Naive thymus-derived CD4-positive, alpha-beta T cell (primary cell): ENCODE measurements at regions not wholly inside any gene's neighbourhood (a gene's known extent, or its start where the extent isn't known, plus 50 kb on each side); places are given as distances from the start of the nearest gene placed in this dataset.

Source experiments
- ATAC-seq: fragments of 150-1000 bp; cut with Tn5 transposase; 2 replicates; pipeline ENCODE4 v1.10.0; 2021; ENCODE audit warnings: mild to moderate bottlenecking, moderate library complexity
- CTCF ChIA-PET: fragments of 350-600 bp; sonication (Branson Sonifier 250); formaldehyde crosslinking; loops from one replicate; lab custom pipeline; 2021; ENCODE audit warnings: antibody characterized with exemption; lab: Charles Lee
- POLR2A ChIA-PET: fragments of 350-600 bp; sonication (Branson Sonifier 250); formaldehyde crosslinking; loops from one replicate; lab custom pipeline; 2021; ENCODE audit warnings: antibody characterized with exemption, inconsistent platforms; lab: Charles Lee
- DNase-seq, 9 donors: peaks; one replicate each; pipeline versions ENCODE4 v3.0.0 to v3.0.0-alpha.2; 2020 to 2022; ENCODE audit warnings: mixed read lengths in 1 of 9
- H3K27ac ChIP-seq: one replicate; pipeline ENCODE4 v1.7.0; 2013; ENCODE audit warnings: mild to moderate bottlenecking, low read depth, low read length, moderate library complexity
- H3K27me3 ChIP-seq, 2 donors: one replicate each; pipeline ENCODE4 v1.7.0; 2013; ENCODE audit warnings: low read length in 2 of 2, mild to moderate bottlenecking in 2 of 2, moderate library complexity in 2 of 2; ENCODE audit not compliant: control insufficient read depth in 2 of 2, insufficient read depth in 2 of 2
- H3K36me3 ChIP-seq, 3 experiments: 1 replicate in 2 of 3; 2 replicates in 1 of 3; pipeline ENCODE4 v1.7.0; 2013; ENCODE audit warnings: low read length in 3 of 3, mild to moderate bottlenecking in 3 of 3, moderate library complexity in 1 of 3; ENCODE audit not compliant: insufficient read depth in 3 of 3, control insufficient read depth in 2 of 3
- H3K4me1 ChIP-seq, 2 donors: one replicate each; pipeline ENCODE4 v1.7.0; 2013; ENCODE audit warnings: low read length in 2 of 2, mild to moderate bottlenecking in 2 of 2, moderate library complexity in 1 of 2; ENCODE audit not compliant: control insufficient read depth in 2 of 2, insufficient read depth in 2 of 2
- H3K4me3 ChIP-seq: 2 replicates; pipeline ENCODE4 v1.7.0; 2013; ENCODE audit warnings: mild to moderate bottlenecking, low read length
- H3K9me3 ChIP-seq, 3 experiments: 1 replicate in 2 of 3; 2 replicates in 1 of 3; pipeline ENCODE4 v1.7.0; 2013; ENCODE audit warnings: low read length in 3 of 3; ENCODE audit not compliant: control insufficient read depth in 2 of 3
- H3K27ac Mint-ChIP-seq, 9 donors: one replicate each; pipeline ENCODE4 v1.8.0; 2020 to 2022; ENCODE audit warnings: mixed read lengths in 9 of 9, mild to moderate bottlenecking in 8 of 9, moderate library complexity in 5 of 9, inconsistent platforms in 2 of 9
- H3K27me3 Mint-ChIP-seq, 5 donors: one replicate each; pipeline ENCODE4 v1.8.0; 2021 to 2022; ENCODE audit warnings: mixed read lengths in 5 of 5, mild to moderate bottlenecking in 1 of 5
- H3K36me3 Mint-ChIP-seq, 5 donors: one replicate each; pipeline ENCODE4 v1.8.0; 2020 to 2022; ENCODE audit warnings: mixed read lengths in 5 of 5, mild to moderate bottlenecking in 3 of 5, inconsistent platforms in 1 of 5
- H3K4me1 Mint-ChIP-seq, 7 donors: one replicate each; pipeline ENCODE4 v1.8.0; 2020 to 2022; ENCODE audit warnings: mixed read lengths in 7 of 7, mild to moderate bottlenecking in 3 of 7, inconsistent platforms in 1 of 7
- H3K4me3 Mint-ChIP-seq, 10 donors: one replicate each; pipeline ENCODE4 v1.8.0; 2020 to 2022; ENCODE audit warnings: mild to moderate bottlenecking in 10 of 10, mixed read lengths in 10 of 10, moderate library complexity in 6 of 10, inconsistent platforms in 2 of 10
- H3K9me3 Mint-ChIP-seq, 11 donors: one replicate each; pipeline ENCODE4 v1.8.0; 2020 to 2022; ENCODE audit warnings: mixed read lengths in 11 of 11, mild to moderate bottlenecking in 4 of 11, inconsistent platforms in 1 of 11, moderate library complexity in 1 of 11
- intact Hi-C, 2 donors: fragments of 100-400 bp; cut with micrococcal nuclease; formaldehyde crosslinking; loops; one replicate each; pipeline ENCODE4 v1.15.1; 2023

DNA sequence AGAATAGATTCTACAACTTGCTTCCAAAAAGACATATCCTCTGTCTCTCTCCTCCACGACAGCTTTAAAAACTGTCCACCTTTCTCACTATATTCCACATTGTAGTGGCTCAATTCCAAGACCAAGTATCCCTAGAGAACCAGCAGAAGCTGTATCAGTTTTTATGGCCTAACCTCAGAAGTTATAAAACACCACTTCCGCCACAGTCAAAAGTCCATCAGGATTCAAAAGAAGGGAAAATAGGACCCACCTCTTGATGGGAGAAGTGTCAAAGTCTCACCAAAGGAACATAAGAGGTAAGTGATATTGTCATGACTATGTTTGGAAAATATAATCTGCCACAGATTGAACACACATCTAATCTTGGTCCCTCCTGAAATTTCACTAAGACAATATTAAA is 299.2 kb upstream of the RGMB start:
- ATAC-seq (no peak), DNase-seq (no peak)
- Histone ChIP-seq H3K4me1 (no peaks in the 10 kb centered on the region), H3K36me3 (no peaks in the 10 kb centered on the region), H3K27me3 (no peaks in the 10 kb centered on the region), H3K9me3 (no peaks in the 10 kb centered on the region), H3K27ac (no peak overlapping the region), H3K4me3 (no peak overlapping the region)
- CTCF ChIA-PET: no interaction called here
- Mint-ChIP-seq H3K9me3 (peaks cover 0 to 2% (median 0%) of the 10 kb centered on the region in 11 donors), H3K36me3 (no peaks in the 10 kb centered on the region), H3K27me3 (peaks cover 0 to 9% (median 0%) of the 10 kb centered on the region in 5 donors), H3K4me3 (no peak overlapping the region), H3K27ac (no peak overlapping the region), H3K4me1 (no peaks in the 10 kb centered on the region)
- intact Hi-C loops: no loop called here
- POLR2A ChIA-PET: no interaction called here

DNA sequence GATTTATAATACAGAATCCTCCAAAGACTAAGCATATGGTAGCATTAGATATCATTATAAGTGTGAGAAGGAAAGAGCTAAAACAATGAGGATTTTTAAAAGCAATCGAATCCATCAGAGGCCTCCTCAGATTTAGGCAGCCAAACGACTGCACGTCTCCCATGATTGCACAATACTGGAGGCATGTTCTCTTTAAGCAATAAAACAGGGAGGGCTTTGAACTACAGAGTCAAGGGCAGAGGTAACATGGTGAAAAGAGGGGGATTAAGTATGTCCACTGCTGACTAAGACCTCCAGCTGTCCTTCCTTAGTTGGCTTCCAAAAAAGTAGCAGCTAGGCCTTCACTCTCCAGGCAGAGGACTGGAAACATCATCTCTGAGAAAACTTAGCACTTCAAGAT is 298.7 kb upstream of the RGMB start:
- H3K4me3 ChIP-seq: no peak overlapping the region
- H3K9me3 ChIP-seq: no peaks in the 10 kb centered on the region
- ChIA-PET CTCF (interaction anchor here (0.6 kb wide), 1 partner anchor 1058 kb away, joined by 5 read pairs; no protein-coding TSS in a partner anchor), POLR2A (no interaction called here)
- no peaks in the 10 kb centered on the region for H3K36me3 Mint-ChIP-seq
- peaks cover 0 to 9% (median 0%) of the 10 kb centered on the region in 5 donors for H3K27me3 Mint-ChIP-seq
- ATAC-seq (no peak), DNase-seq (no peak)
- H3K27me3 ChIP-seq: no peaks in the 10 kb centered on the region
- intact Hi-C loops: no loop called here
- H3K36me3 ChIP-seq: no peaks in the 10 kb centered on the region
- H3K27ac ChIP-seq: no peak overlapping the region
- H3K9me3 Mint-ChIP-seq: peaks cover 0 to 2% (median 0%) of the 10 kb centered on the region in 11 donors
- H3K4me3 Mint-ChIP-seq: no peak overlapping the region
- no peak overlapping the region for H3K27ac Mint-ChIP-seq
- H3K4me1 Mint-ChIP-seq: no peaks in the 10 kb centered on the region
- H3K4me1 ChIP-seq: no peaks in the 10 kb centered on the region

DNA sequence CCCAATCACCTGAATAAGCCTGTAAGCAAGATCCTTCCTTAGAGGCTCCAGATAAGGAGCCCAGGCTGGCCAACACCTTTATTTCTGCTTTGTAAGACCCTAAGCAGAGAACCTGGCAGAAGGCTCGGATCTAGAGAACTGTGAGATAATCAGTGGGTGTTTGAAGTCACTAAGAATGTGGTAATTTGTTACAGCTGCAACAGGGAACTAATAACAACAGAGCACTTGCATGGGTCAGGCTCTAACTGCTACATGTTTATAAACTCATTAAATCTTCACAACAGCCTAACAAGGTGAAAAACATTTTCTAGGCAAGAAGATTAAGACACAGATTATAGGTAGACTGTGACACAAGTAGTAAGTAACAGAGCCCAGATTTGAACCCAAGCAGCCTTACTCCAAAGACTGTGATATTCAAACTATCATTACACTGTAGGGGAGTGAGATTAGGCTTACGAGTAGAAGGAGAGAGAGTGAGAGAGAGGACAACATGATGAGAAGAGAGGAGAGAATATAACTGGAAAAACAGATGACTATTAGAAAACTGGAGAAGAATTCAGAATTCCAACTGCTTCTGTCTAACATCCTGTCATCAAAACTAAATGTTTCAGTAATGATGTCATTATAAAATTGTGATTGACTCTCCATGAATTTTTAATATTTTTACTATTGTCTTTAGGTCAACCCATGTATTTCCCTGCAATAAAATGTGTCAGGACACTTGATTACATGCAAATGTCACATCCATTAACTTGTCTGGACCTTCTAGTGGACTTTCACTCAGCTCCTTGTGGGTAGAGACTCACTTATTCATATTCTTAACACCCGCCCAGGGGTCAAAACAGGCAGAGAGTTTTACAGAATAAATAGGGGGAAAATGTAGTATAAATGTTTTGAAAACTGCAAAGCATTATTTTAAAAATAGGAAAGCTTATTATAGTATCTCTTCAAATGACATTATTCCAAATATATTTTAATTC is 290.9 kb upstream of the RGMB start:
- Histone ChIP-seq H3K4me1 (no peaks in the 10 kb centered on the region), H3K27ac (no peak overlapping the region), H3K4me3 (no peak overlapping the region), H3K9me3 (no peaks in the 10 kb centered on the region), H3K36me3 (no peaks in the 10 kb centered on the region), H3K27me3 (no peaks in the 10 kb centered on the region)
- Mint-ChIP-seq H3K27me3 (peaks cover 0 to 6% (median 4%) of the 10 kb centered on the region in 5 donors), H3K4me3 (no peak overlapping the region), H3K27ac (no peak overlapping the region), H3K36me3 (no peaks in the 10 kb centered on the region), H3K4me1 (no peaks in the 10 kb centered on the region), H3K9me3 (no peaks in the 10 kb centered on the region)
- ATAC-seq (no peak), DNase-seq (no peak)
- intact Hi-C loops: no loop called here
- CTCF ChIA-PET: no interaction called here
- POLR2A ChIA-PET: no interaction called here

DNA sequence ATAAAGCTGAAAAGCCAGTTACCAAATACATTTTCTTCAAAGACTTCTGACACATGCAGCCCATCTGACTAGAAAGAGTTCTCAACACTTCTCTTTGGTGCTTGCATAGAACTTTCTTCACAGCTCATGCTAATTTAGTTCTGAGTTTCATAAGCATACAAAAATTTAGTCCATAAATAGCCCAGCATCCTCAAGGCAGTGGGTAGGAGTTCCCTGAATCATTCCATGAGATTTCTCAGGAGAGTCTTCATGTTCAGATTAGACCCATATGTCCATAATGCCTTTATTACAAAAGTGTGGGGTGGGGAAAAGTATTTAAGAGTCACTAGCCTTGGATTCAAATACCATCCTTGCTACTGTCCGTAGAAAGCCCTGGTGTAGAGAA is 290.2 kb upstream of the RGMB start:
- CTCF ChIA-PET: no interaction called here
- Mint-ChIP-seq H3K36me3 (no peaks in the 10 kb centered on the region), H3K27me3 (peaks cover 0 to 6% (median 4%) of the 10 kb centered on the region in 5 donors), H3K4me1 (no peaks in the 10 kb centered on the region), H3K27ac (no peak overlapping the region), H3K9me3 (no peaks in the 10 kb centered on the region), H3K4me3 (no peak overlapping the region)
- Histone ChIP-seq H3K9me3 (no peaks in the 10 kb centered on the region), H3K4me1 (no peaks in the 10 kb centered on the region), H3K4me3 (no peak overlapping the region), H3K36me3 (no peaks in the 10 kb centered on the region), H3K27me3 (no peaks in the 10 kb centered on the region), H3K27ac (no peak overlapping the region)
- ATAC-seq: no peak
- POLR2A ChIA-PET: no interaction called here
- DNase-seq: no peak
- intact Hi-C loops: no loop called here

DNA sequence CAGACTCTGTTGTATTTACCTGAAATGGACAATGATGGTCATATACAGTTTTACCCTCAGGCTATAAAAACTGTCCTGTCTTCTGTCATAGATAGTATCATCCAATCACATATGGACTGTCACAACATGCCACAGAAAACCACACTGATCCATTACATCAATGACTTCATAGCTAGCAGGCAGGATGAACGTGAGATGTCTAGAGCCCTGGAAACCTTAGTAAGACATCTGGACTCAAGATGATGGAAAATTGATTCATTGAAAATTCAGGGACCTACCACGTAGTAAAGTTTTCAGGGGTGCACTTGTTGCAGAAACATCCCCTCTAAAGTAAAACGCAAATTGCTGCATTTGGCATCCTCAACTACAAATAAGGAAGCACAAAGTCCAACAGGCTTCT is 284.4 kb upstream of the RGMB start:
- Histone ChIP-seq H3K9me3 (no peaks in the 10 kb centered on the region), H3K4me3 (no peak overlapping the region), H3K27me3 (no peaks in the 10 kb centered on the region), H3K4me1 (no peaks in the 10 kb centered on the region), H3K36me3 (no peaks in the 10 kb centered on the region), H3K27ac (no peak overlapping the region)
- Mint-ChIP-seq H3K27ac (no peak overlapping the region), H3K9me3 (peaks cover 0 to 32% (median 10%) of the 10 kb centered on the region in 11 donors), H3K4me3 (no peak overlapping the region), H3K36me3 (peaks cover 0 to 5% (median 0%) of the 10 kb centered on the region in 5 donors), H3K4me1 (peaks cover 0 to 6% (median 0%) of the 10 kb centered on the region in 7 donors), H3K27me3 (peaks cover 0 to 7% (median 0%) of the 10 kb centered on the region in 5 donors)
- intact Hi-C loops: no loop called here
- ChIA-PET POLR2A (no interaction called here), CTCF (no interaction called here)
- ATAC-seq (no peak), DNase-seq (no peak)

DNA sequence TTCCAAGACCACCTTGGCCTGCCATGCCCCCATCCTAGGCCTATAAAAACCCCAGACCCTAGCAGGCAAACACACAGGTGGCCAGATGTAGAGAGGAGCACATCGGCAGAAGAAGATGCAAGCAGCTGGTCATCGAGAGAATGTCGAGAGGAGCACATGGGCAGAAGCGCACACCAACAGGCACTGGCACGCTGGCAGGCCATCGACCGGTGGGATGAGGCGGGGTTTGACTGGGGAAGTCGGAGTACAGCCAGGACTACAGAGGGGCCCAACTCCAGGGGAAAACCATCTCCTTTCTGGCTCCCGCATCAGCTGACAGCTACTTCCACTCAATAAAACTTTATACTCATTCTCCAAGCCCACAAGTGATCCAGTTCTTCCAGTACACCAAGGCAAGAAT is 283.1 kb upstream of the RGMB start:
- H3K27me3 ChIP-seq: no peaks in the 10 kb centered on the region
- Mint-ChIP-seq H3K9me3 (peaks cover 1 to 42% (median 14%) of the 10 kb centered on the region in 11 donors), H3K4me3 (no peak overlapping the region), H3K27me3 (peaks cover 0 to 7% (median 0%) of the 10 kb centered on the region in 5 donors), H3K4me1 (peaks cover 0 to 16% (median 5%) of the 10 kb centered on the region in 7 donors), H3K27ac (no peak overlapping the region), H3K36me3 (peaks cover 0 to 5% (median 0%) of the 10 kb centered on the region in 5 donors)
- CTCF ChIA-PET: no interaction called here
- no peaks in the 10 kb centered on the region for H3K9me3 ChIP-seq
- H3K36me3 ChIP-seq: no peaks in the 10 kb centered on the region
- ATAC-seq: no peak
- H3K27ac ChIP-seq: no peak overlapping the region
- POLR2A ChIA-PET: no interaction called here
- H3K4me1 ChIP-seq: no peaks in the 10 kb centered on the region
- H3K4me3 ChIP-seq: no peak overlapping the region
- no peak for DNase-seq
- intact Hi-C loops: no loop called here
